Gastroesophageal sphincter (tissue), 4 donors: ENCODE measurements at regions not wholly inside any gene's neighbourhood (a gene's known extent, or its start where the extent isn't known, plus 50 kb on each side); places are given as distances from the start of the nearest gene placed in this dataset.

Experiments used
- ATAC-seq: fragments of 150-250 bp; one replicate; pipeline ENCODE4 v1.9.1; 2016; ENCODE audit warnings: mild to moderate bottlenecking, moderate library complexity
- H3K27ac ChIP-seq, 4 donors: fragments of 200-600 bp; sonication (generic) in 3 of 4; 1 replicate in 3 of 4; 2 replicates in 1 of 4; pipeline ENCODE4 v1.5.1; 2016 to 2019
- H3K27me3 ChIP-seq: fragments of 200-600 bp; sonication (generic); one replicate; pipeline ENCODE4 v1.5.1; 2019
- H3K36me3 ChIP-seq, 2 donors: fragments of 200-600 bp; sonication (generic); one replicate each; pipeline ENCODE4 v1.5.1; 2019; ENCODE audit warnings: control low read depth in 1 of 2
- H3K4me1 ChIP-seq, 3 donors: fragments of 200-600 bp; sonication (generic); 1 replicate in 2 of 3; 2 replicates in 1 of 3; pipeline ENCODE4 v1.5.1; 2016 to 2019; ENCODE audit warnings: control low read depth in 2 of 3
- H3K4me3 ChIP-seq, 2 donors: fragments of 200-600 bp; sonication (generic); one replicate each; pipeline ENCODE4 v1.5.1; 2019; ENCODE audit warnings: mild to moderate bottlenecking in 1 of 2, moderate library complexity in 1 of 2
- H3K9me3 ChIP-seq, 3 donors: fragments of 200-600 bp; sonication (generic); one replicate each; pipeline ENCODE4 v1.5.1; 2017 to 2019; ENCODE audit warnings: control low read depth in 2 of 3
- CTCF ChIP-seq, 4 experiments: fragments of 200-600 bp in 2 of 4; fragments of 450-650 bp in 2 of 4; sonication (generic) in 1 of 4; IDR thresholded peaks; one replicate each; pipeline ENCODE4 v1.5.1; 2017 to 2019; ENCODE audit warnings: antibody characterized with exemption in 4 of 4, mild to moderate bottlenecking in 2 of 4, moderate library complexity in 2 of 4
- EP300 ChIP-seq: sonication (generic); formaldehyde crosslinking; IDR thresholded peaks from one replicate; pipeline ENCODE4 v1.6.1; 2017; ENCODE audit warnings: antibody characterized with exemption, mild to moderate bottlenecking
- POLR2A ChIP-seq, 2 donors: fragments of 450-650 bp; IDR thresholded peaks; one replicate each; pipeline ENCODE4 v1.6.1; 2017; ENCODE audit warnings: antibody characterized with exemption in 2 of 2, mild to moderate bottlenecking in 2 of 2, moderate library complexity in 1 of 2
- POLR2AphosphoS5 ChIP-seq: sonication (generic); formaldehyde crosslinking; IDR thresholded peaks from one replicate; pipeline ENCODE4 v1.6.1; 2017; ENCODE audit warnings: antibody characterized with exemption
- WGBS, 2 donors: methylation state at CpG; one replicate each; pipeline ENCODE4 v1.1.5; 2018; ENCODE audit warnings: low coverage in 1 of 2; 5-methylcytosine and 5-hydroxymethylcytosine counted together

- no peak for TF ChIP-seq EP300
- no peak for TF ChIP-seq CTCF (IDR thresholded peaks at IDR 0.05)
- TF ChIP-seq POLR2A (IDR thresholded peaks at IDR 0.05): no peak
- TF ChIP-seq POLR2AphosphoS5: no peak
- H3K27me3 ChIP-seq: peaks cover 3% of the 10 kb centered on the region
- no peak for ATAC-seq
- H3K36me3 ChIP-seq: no peaks in the 10 kb centered on the region
- no peak overlapping the region for H3K4me3 ChIP-seq
- peaks cover 0 to 11% (median 0%) of the 10 kb centered on the region in 3 donors for H3K4me1 ChIP-seq
- H3K27ac ChIP-seq: no peak overlapping the region
- WGBS, 2 donors: 30 to 51% methylated on average over 3 to 5 of the region's 5 CpGs
- no peaks in the 10 kb centered on the region for H3K9me3 ChIP-seq
These were observed 308.3 kb downstream of the DAD1 start for GRCh38 chr14:22280497-22281316.

- Histone ChIP-seq H3K4me3 (no peak overlapping the region), H3K27ac (no peak overlapping the region), H3K4me1 (peaks cover 0 to 5% (median 0%) of the 10 kb centered on the region in 3 donors), H3K9me3 (no peaks in the 10 kb centered on the region), H3K27me3 (no peaks in the 10 kb centered on the region), H3K36me3 (no peaks in the 10 kb centered on the region)
- ATAC-seq: no peak
- 45 to 49% methylated on average over 4 of the region's 4 CpGs for WGBS, 2 donors
- TF ChIP-seq CTCF (IDR thresholded peaks at IDR 0.05) (peak in 2 of 4 experiments; percentile 17 to 54), POLR2A (IDR thresholded peaks at IDR 0.05) (no peak)
These were observed 311.9 kb downstream of the DAD1 start for GRCh38 chr14:22276913-22277816.

GRCh38 chr14:22271838-22272799 lies 316.9 kb downstream of the DAD1 start:
- Histone ChIP-seq H3K9me3 (no peaks in the 10 kb centered on the region), H3K27me3 (no peaks in the 10 kb centered on the region), H3K27ac (no peak overlapping the region), H3K4me3 (no peak overlapping the region), H3K36me3 (no peaks in the 10 kb centered on the region), H3K4me1 (no peaks in the 10 kb centered on the region)
- ATAC-seq: no peak
- TF ChIP-seq POLR2A (IDR thresholded peaks at IDR 0.05): no peak
- no peak for TF ChIP-seq POLR2AphosphoS5
- no peak for TF ChIP-seq EP300
- no peak for TF ChIP-seq CTCF (IDR thresholded peaks at IDR 0.05)
- WGBS, 2 donors: 53 to 61% methylated on average over 9 to 10 of the region's 11 CpGs

- no peak for ATAC-seq
- WGBS, 2 donors: 50 to 58% methylated on average over 2 of the region's 2 CpGs
These were observed 320.1 kb downstream of the DAD1 start for GRCh38 chr14:22268875-22269274.

GRCh38 chr14:22266683-22267082 lies 322.3 kb downstream of the DAD1 start:
- H3K27me3 ChIP-seq: no peaks in the 10 kb centered on the region
- H3K4me3 ChIP-seq: no peak overlapping the region
- no peaks in the 10 kb centered on the region for H3K9me3 ChIP-seq
- H3K27ac ChIP-seq: no peak overlapping the region
- TF ChIP-seq CTCF (IDR thresholded peaks at IDR 0.05) (no peak), POLR2A (IDR thresholded peaks at IDR 0.05) (no peak), POLR2AphosphoS5 (no peak), EP300 (no peak)
- no peaks in the 10 kb centered on the region for H3K36me3 ChIP-seq
- 92% methylated on average over 3 of the region's 3 CpGs; no CpG with 5 or more reads in 1 of the 2 donors for WGBS, 2 donors
- no peaks in the 10 kb centered on the region for H3K4me1 ChIP-seq
- ATAC-seq: no peak

More at GRCh38 chr14:22268875-22269274, 320.1 kb downstream of the DAD1 start:
- no peak for TF ChIP-seq POLR2A (IDR thresholded peaks at IDR 0.05)
- Histone ChIP-seq H3K4me3 (no peak overlapping the region), H3K27ac (no peak overlapping the region), H3K4me1 (no peaks in the 10 kb centered on the region), H3K9me3 (no peaks in the 10 kb centered on the region), H3K27me3 (no peaks in the 10 kb centered on the region), H3K36me3 (no peaks in the 10 kb centered on the region)
